H1 (cell line): ENCODE measurements at regions not wholly inside any gene's neighbourhood (a gene's known extent, or its start where the extent isn't known, plus 50 kb on each side); places are given as distances from the start of the nearest gene placed in this dataset.

ENCODE experiments used
- ASH2L ChIP-seq: fragments of 200-600, 300-600 bp; sonication (generic); IDR thresholded peaks from one replicate; pipeline ENCODE4 v1.7.1; 2017; ENCODE audit warnings: low read length
- BRCA1 ChIP-seq: IDR thresholded peaks from 2 replicates; pipeline ENCODE4 v1.6.1; 2012; ENCODE audit warnings: low read depth, low read length, improper control_type of control experiment
- EP300 ChIP-seq, 2 experiments: IDR thresholded peaks; 1 replicate in 1 of 2; 2 replicates in 1 of 2; pipeline ENCODE4 v1.6.1; 2011 to 2012; ENCODE audit warnings: low read depth in 2 of 2, low read length in 2 of 2, mild to moderate bottlenecking in 2 of 2, borderline replicate concordance in 1 of 2, inconsistent platforms in 1 of 2, moderate library complexity in 1 of 2
- HDAC2 ChIP-seq, 2 experiments: fragments of 300-600 bp in 1 of 2; sonication (generic) in 1 of 2; IDR thresholded peaks; 2 replicates each; pipeline ENCODE4 v1.6.1; 2011 to 2012; ENCODE audit warnings: low read depth in 2 of 2, low read length in 2 of 2, mild to moderate bottlenecking in 2 of 2, moderate library complexity in 2 of 2, borderline replicate concordance in 1 of 2, inconsistent platforms in 1 of 2
- MAX ChIP-seq: IDR thresholded peaks from 2 replicates; pipeline ENCODE4 v1.6.1; 2012; ENCODE audit warnings: inconsistent platforms
- RAD21 ChIP-seq, 2 experiments: IDR thresholded peaks in 1 of 2; conservative IDR thresholded peaks in 1 of 2; 2 replicates each; pipeline ENCODE4 v1.6.1; 2011; ENCODE audit warnings: low read depth in 2 of 2, low read length in 2 of 2, improper control_type of control experiment in 1 of 2, inconsistent platforms in 1 of 2, mild to moderate bottlenecking in 1 of 2, moderate library complexity in 1 of 2
- RFX5 ChIP-seq: IDR thresholded peaks from 2 replicates; pipeline ENCODE4 v1.6.1; 2011; ENCODE audit warnings: low read depth, low read length, improper control_type of control experiment, borderline replicate concordance
- SIN3A ChIP-seq, 2 experiments: IDR thresholded peaks in 1 of 2; conservative IDR thresholded peaks in 1 of 2; 2 replicates each; pipeline ENCODE4 v1.6.1; 2011 to 2012; ENCODE audit warnings: low read length in 2 of 2, improper control_type of control experiment in 1 of 2, low read depth in 1 of 2, mild to moderate bottlenecking in 1 of 2
- TAF1 ChIP-seq: IDR thresholded peaks from 2 replicates; pipeline ENCODE4 v1.6.1; 2011; ENCODE audit warnings: mild to moderate bottlenecking, low read depth, low read length
- ZNF274 ChIP-seq: IDR thresholded peaks from 2 replicates; pipeline ENCODE4 v1.7.0; 2012; ENCODE audit warnings: low read length, borderline replicate concordance; ENCODE audit errors: extremely low read depth
- TF ChIP-seq, protein P1 (sequence below), 3 experiments: IDR thresholded peaks; 1 replicate in 2 of 3; 2 replicates in 1 of 3; pipeline versions ENCODE4 v1.5.1 to v1.6.1; 2011; ENCODE audit warnings: low read length in 3 of 3, mild to moderate bottlenecking in 3 of 3, inconsistent platforms in 2 of 3, low read depth in 1 of 3, moderate library complexity in 1 of 3; ENCODE audit not compliant: insufficient read depth in 1 of 3; ENCODE audit errors: control extremely low read depth in 1 of 3
- TF ChIP-seq, protein P2 (sequence below): IDR thresholded peaks from 2 replicates; pipeline ENCODE4 v1.6.1; 2011; ENCODE audit warnings: low read depth, mild to moderate bottlenecking, low read length; ENCODE audit not compliant: insufficient read depth
- TF ChIP-seq, protein P3 (sequence below): IDR thresholded peaks from 2 replicates; pipeline ENCODE4 v1.6.1; 2012; ENCODE audit warnings: low read length, inconsistent platforms

DNA sequence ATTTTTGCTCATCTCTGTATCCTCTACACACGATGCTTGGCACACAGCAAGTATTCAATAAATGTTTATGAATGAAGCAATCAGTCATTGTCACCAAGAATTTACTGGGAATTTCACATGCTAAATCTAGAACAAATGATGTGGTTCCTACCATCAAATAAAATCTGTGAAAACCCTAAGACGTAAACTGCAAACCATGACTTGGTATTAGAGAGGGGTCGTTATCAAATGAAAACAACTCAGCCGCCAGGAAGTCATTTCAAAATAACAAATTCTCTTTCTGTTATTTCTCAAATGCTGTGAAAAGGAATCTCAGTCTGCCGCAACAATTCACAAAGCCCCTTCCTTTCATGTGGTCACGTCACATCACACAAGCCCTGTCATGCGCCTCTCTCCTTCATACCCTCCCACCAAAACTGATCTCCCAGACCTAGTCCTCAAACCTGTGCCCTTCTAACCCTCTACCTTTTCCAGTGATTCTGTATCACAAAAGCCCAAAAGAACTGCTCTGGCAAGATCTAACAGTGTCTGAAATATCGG is 173.6 kb downstream of the DEPDC1B start:
- no peak for TF ChIP-seq RFX5
- TF ChIP-seq, protein P1, sequence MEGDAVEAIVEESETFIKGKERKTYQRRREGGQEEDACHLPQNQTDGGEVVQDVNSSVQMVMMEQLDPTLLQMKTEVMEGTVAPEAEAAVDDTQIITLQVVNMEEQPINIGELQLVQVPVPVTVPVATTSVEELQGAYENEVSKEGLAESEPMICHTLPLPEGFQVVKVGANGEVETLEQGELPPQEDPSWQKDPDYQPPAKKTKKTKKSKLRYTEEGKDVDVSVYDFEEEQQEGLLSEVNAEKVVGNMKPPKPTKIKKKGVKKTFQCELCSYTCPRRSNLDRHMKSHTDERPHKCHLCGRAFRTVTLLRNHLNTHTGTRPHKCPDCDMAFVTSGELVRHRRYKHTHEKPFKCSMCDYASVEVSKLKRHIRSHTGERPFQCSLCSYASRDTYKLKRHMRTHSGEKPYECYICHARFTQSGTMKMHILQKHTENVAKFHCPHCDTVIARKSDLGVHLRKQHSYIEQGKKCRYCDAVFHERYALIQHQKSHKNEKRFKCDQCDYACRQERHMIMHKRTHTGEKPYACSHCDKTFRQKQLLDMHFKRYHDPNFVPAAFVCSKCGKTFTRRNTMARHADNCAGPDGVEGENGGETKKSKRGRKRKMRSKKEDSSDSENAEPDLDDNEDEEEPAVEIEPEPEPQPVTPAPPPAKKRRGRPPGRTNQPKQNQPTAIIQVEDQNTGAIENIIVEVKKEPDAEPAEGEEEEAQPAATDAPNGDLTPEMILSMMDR (IDR thresholded peaks at IDR 0.05; ENCODE audit: control extremely low read depth in 1 of 3, insufficient read depth in 1 of 3, low read depth in 1 of 3, low read length in 3 of 3), result no peak
- no peak for TF ChIP-seq EP300 (IDR thresholded peaks at IDR 0.05; ENCODE audit: borderline replicate concordance in 1 of 2, low read depth in 2 of 2, low read length in 2 of 2)
- no peak for TF ChIP-seq TAF1
- no peak for TF ChIP-seq MAX
- TF ChIP-seq, protein P2, sequence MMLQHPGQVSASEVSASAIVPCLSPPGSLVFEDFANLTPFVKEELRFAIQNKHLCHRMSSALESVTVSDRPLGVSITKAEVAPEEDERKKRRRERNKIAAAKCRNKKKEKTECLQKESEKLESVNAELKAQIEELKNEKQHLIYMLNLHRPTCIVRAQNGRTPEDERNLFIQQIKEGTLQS, result no peak
- TF ChIP-seq, protein P3, sequence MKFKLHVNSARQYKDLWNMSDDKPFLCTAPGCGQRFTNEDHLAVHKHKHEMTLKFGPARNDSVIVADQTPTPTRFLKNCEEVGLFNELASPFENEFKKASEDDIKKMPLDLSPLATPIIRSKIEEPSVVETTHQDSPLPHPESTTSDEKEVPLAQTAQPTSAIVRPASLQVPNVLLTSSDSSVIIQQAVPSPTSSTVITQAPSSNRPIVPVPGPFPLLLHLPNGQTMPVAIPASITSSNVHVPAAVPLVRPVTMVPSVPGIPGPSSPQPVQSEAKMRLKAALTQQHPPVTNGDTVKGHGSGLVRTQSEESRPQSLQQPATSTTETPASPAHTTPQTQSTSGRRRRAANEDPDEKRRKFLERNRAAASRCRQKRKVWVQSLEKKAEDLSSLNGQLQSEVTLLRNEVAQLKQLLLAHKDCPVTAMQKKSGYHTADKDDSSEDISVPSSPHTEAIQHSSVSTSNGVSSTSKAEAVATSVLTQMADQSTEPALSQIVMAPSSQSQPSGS, result no peak
- TF ChIP-seq SIN3A (conservative IDR thresholded peaks at IDR 0.05 in 1 of 2, IDR thresholded peaks at IDR 0.05 in 1 of 2; ENCODE audit: low read depth in 1 of 2, low read length in 2 of 2), result no peak
- no peak for TF ChIP-seq HDAC2 (IDR thresholded peaks at IDR 0.05; ENCODE audit: borderline replicate concordance in 1 of 2, low read depth in 2 of 2, low read length in 2 of 2)
- no peak for TF ChIP-seq ASH2L
- TF ChIP-seq ZNF274, result no peak
- no peak for TF ChIP-seq BRCA1
- TF ChIP-seq RAD21 (IDR thresholded peaks at IDR 0.05 in 1 of 2, conservative IDR thresholded peaks at IDR 0.05 in 1 of 2; ENCODE audit: low read depth in 2 of 2, low read length in 2 of 2), result no peak
